Stomach (tissue), 8 donors: ENCODE measurements at regions not wholly inside any gene's neighbourhood (a gene's known extent, or its start where the extent isn't known, plus 50 kb on each side); places are given as distances from the start of the nearest gene placed in this dataset.

Source experiments
- DNase-seq, 2 donors: peaks; one replicate each; pipeline versions ENCODE4 v3.0.0 to v3.0.0-alpha.2; 2013 to 2019
- H3K27ac ChIP-seq, 5 donors: fragments of 200-600 bp in 4 of 5; sonication (generic) in 4 of 5; one replicate each; pipeline ENCODE4 v1.5.1; 2013 to 2019; ENCODE audit warnings: mild to moderate bottlenecking in 1 of 5, moderate library complexity in 1 of 5
- H3K27me3 ChIP-seq, 3 donors: fragments of 200-600 bp; sonication (generic); one replicate each; pipeline ENCODE4 v1.5.1; 2017 to 2019; ENCODE audit warnings: mixed run types in 1 of 3
- H3K36me3 ChIP-seq, 4 donors: fragments of 200-600 bp; sonication (generic); 1 replicate in 3 of 4; 2 replicates in 1 of 4; pipeline ENCODE4 v1.5.1; 2016 to 2019
- H3K4me1 ChIP-seq, 4 donors: fragments of 200-600 bp; sonication (generic); one replicate each; pipeline ENCODE4 v1.5.1; 2016 to 2019
- H3K4me3 ChIP-seq, 4 donors: fragments of 200-600 bp; sonication (generic) in 3 of 4; one replicate each; pipeline ENCODE4 v1.5.1; 2016 to 2019; ENCODE audit warnings: mild to moderate bottlenecking in 1 of 4
- H3K9me3 ChIP-seq, 4 donors: fragments of 200-600 bp; sonication (generic); one replicate each; pipeline ENCODE4 v1.5.1; 2016 to 2019
- EP300 ChIP-seq: sonication (generic); formaldehyde crosslinking; IDR thresholded peaks from one replicate; pipeline ENCODE4 v1.6.1; 2017; ENCODE audit warnings: antibody characterized with exemption
- POLR2A ChIP-seq, 4 donors: fragments of 450-650 bp; IDR thresholded peaks; one replicate each; pipeline ENCODE4 v1.6.1; 2016; ENCODE audit warnings: antibody characterized with exemption in 4 of 4, control low read depth in 2 of 4, mild to moderate bottlenecking in 1 of 4, moderate library complexity in 1 of 4
- POLR2AphosphoS5 ChIP-seq, 3 donors: sonication (generic); formaldehyde crosslinking; IDR thresholded peaks; one replicate each; pipeline ENCODE4 v1.6.1; 2016; ENCODE audit warnings: antibody characterized with exemption in 3 of 3
- WGBS, 5 donors: extraction: QIAGEN DNeasy Blood & Tissue Kit in 3 of 5; methylation state at CpG; one replicate each; pipeline versions ENCODE4 v1.1.5 to v1.1.7; 2013 to 2018; 5-methylcytosine and 5-hydroxymethylcytosine counted together
- intact Hi-C: fragments of 100-400 bp; cut with DNase I; formaldehyde crosslinking; loops from one replicate; pipeline ENCODE4 v1.15.1; 2023; ENCODE audit warnings: low total_unique reads
- TF ChIP-seq, protein P1 (sequence below), 7 experiments: fragments of 450-650 bp in 4 of 7; fragments of 200-600 bp in 3 of 7; sonication (generic) in 3 of 7; IDR thresholded peaks; one replicate each; pipeline ENCODE4 v1.5.1; 2016 to 2019; ENCODE audit warnings: antibody characterized with exemption in 7 of 7, control low read depth in 2 of 7, mild to moderate bottlenecking in 1 of 7
- donor health status: healthy with polysubstance abuse.
- donor health status: Bipolar disorder and iron deficiency.
- donor health status: healthy.

DNA sequence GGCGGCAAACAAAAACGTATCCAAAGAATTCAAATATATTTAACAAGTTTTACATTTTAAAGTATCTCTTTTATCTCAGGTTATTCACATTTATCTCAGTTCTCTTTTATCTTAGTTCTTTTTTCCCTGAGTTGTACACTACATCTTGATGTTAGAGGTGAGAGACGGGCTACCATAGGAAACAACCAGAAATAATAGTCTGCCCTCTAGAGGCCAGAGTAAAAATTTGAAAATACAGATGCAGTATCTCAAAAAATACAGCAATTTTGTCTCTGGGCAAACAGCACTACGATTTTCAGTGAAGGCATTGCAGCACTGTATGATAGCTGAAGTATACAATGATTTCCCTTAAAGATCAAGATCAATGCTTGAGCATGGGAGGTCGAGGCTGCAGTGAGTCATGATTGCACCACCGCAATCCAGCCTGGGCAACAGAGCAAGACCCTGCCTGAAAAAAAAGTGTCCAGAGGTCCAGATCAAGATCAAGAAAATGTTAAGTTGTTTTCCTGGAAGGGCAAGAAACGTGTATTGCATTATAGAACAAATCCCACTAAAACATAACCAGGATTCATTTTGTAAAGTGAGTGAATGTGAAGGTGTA, 82.6 kb upstream of the ATP11B start:
- Histone ChIP-seq H3K27ac (no peak overlapping the region), H3K4me3 (no peak overlapping the region), H3K27me3 (no peaks in the 10 kb centered on the region), H3K4me1 (peaks cover under 1 to 36% (median 12%) of the 10 kb centered on the region in 4 donors), H3K36me3 (no peaks in the 10 kb centered on the region), H3K9me3 (no peaks in the 10 kb centered on the region)
- intact Hi-C loops, result loop anchor here (10.0 kb wide), 1 partner anchor 124 kb away; no protein-coding TSS in a partner anchor
- no peak for TF ChIP-seq EP300
- TF ChIP-seq, protein P1, sequence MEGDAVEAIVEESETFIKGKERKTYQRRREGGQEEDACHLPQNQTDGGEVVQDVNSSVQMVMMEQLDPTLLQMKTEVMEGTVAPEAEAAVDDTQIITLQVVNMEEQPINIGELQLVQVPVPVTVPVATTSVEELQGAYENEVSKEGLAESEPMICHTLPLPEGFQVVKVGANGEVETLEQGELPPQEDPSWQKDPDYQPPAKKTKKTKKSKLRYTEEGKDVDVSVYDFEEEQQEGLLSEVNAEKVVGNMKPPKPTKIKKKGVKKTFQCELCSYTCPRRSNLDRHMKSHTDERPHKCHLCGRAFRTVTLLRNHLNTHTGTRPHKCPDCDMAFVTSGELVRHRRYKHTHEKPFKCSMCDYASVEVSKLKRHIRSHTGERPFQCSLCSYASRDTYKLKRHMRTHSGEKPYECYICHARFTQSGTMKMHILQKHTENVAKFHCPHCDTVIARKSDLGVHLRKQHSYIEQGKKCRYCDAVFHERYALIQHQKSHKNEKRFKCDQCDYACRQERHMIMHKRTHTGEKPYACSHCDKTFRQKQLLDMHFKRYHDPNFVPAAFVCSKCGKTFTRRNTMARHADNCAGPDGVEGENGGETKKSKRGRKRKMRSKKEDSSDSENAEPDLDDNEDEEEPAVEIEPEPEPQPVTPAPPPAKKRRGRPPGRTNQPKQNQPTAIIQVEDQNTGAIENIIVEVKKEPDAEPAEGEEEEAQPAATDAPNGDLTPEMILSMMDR (IDR thresholded peaks at IDR 0.05), result peak in 5 of 7 experiments; percentile 19 to 65 (median 43)
- peak in 1 of 2 donors; percentile 51 for DNase-seq
- 35 to 40% (median 39%) methylated on average over 7 of the region's 7 CpGs for WGBS, 5 donors

DNA sequence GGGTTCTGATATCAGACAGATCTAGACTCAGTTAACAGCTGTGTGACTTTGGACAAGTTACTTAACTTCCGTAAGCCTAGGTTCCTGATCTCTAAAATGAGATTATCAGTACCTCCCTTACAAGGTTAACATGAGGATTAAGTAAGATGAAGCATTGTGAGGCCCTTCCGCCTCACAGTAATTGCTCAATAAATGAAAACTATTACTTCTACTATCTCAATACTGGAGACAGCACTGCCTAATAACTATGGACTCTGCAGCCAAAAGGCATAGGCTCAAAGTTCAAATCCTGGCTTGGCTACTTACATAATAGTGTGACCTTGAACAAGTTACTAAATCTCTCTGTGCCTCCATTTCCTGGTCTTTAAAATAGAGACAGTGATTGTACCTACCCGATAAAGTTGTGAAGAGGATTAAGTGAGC, 82.0 kb upstream of the ATP11B start:
- no peak overlapping the region for H3K27ac ChIP-seq
- 52 to 65% (median 54%) methylated on average over 3 of the region's 3 CpGs for WGBS, 5 donors
- H3K9me3 ChIP-seq, result no peaks in the 10 kb centered on the region
- DNase-seq, result no peak
- H3K4me1 ChIP-seq, result peaks cover 5 to 41% (median 17%) of the 10 kb centered on the region in 4 donors
- intact Hi-C loops, result loop anchor here (10.0 kb wide), 1 partner anchor 124 kb away; no protein-coding TSS in a partner anchor
- TF ChIP-seq, protein P1 (IDR thresholded peaks at IDR 0.05), result no peak
- TF ChIP-seq EP300, result no peak
- TF ChIP-seq POLR2A (IDR thresholded peaks at IDR 0.05), result no peak
- no peak for TF ChIP-seq POLR2AphosphoS5 (IDR thresholded peaks at IDR 0.05)
- H3K27me3 ChIP-seq, result no peaks in the 10 kb centered on the region
- no peaks in the 10 kb centered on the region for H3K36me3 ChIP-seq
- no peak overlapping the region for H3K4me3 ChIP-seq

GRCh38 chr3:182711853-182712252, 81.5 kb upstream of the ATP11B start:
- H3K4me1 ChIP-seq, result peaks cover 5 to 46% (median 20%) of the 10 kb centered on the region in 4 donors
- TF ChIP-seq, protein P1 (IDR thresholded peaks at IDR 0.05), result no peak
- TF ChIP-seq POLR2A (IDR thresholded peaks at IDR 0.05) (no peak), EP300 (no peak), POLR2AphosphoS5 (IDR thresholded peaks at IDR 0.05) (no peak)
- H3K9me3 ChIP-seq, result no peaks in the 10 kb centered on the region
- WGBS, 5 donors, result 55 to 87% (median 76%) methylated on average over 2 of the region's 2 CpGs
- H3K27ac ChIP-seq, result no peak overlapping the region
- no peaks in the 10 kb centered on the region for H3K36me3 ChIP-seq
- DNase-seq, result no peak
- H3K4me3 ChIP-seq, result no peak overlapping the region
- intact Hi-C loops, result loop anchor here (10.0 kb wide), 1 partner anchor 123 kb away; no protein-coding TSS in a partner anchor
- H3K27me3 ChIP-seq, result no peaks in the 10 kb centered on the region

GRCh38 chr3:182713111-182713510, 80.2 kb upstream of the ATP11B start:
- WGBS, 5 donors, result 80 to 91% (median 90%) methylated on average over 3 of the region's 3 CpGs

More at GRCh38 chr3:182713111-182713510, 80.2 kb upstream of the ATP11B start:
- no peak overlapping the region for H3K27ac ChIP-seq
- H3K9me3 ChIP-seq, result no peaks in the 10 kb centered on the region
- no peaks in the 10 kb centered on the region for H3K27me3 ChIP-seq
- intact Hi-C loops, result loop anchor here (10.0 kb wide), 1 partner anchor 122 kb away; no protein-coding TSS in a partner anchor
- H3K4me1 ChIP-seq, result peaks cover 5 to 53% (median 21%) of the 10 kb centered on the region in 4 donors
- DNase-seq, result no peak
- H3K36me3 ChIP-seq, result no peaks in the 10 kb centered on the region
- no peak for TF ChIP-seq POLR2A (IDR thresholded peaks at IDR 0.05)
- TF ChIP-seq EP300, result no peak
- TF ChIP-seq, protein P1 (IDR thresholded peaks at IDR 0.05), result no peak
- no peak for TF ChIP-seq POLR2AphosphoS5 (IDR thresholded peaks at IDR 0.05)
- no peak overlapping the region for H3K4me3 ChIP-seq
